ENCODE measurements at regions not wholly inside any gene's neighbourhood (a gene's known extent, or its start where the extent isn't known, plus 50 kb on each side); places are given as distances from the start of the nearest gene placed in this dataset.

DNA sequence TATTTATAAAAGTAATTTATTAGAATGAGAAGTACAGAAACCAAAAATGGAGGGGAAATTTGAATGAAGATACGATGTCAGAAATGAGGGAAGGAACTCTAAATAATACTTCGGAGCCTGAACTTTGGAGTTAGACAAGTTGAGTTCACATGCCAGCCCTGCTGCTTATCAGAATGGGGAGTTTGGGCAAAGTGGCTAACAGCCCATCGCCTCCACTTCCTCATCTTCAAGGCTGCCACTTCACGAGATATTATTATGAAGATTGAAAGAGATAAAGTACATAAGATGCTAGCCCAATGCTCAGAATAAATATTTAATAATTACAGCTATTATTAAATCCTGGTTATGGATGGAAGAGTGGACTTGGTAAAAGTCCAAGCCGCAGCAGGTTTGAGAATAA, 56.2 kb upstream of the ABCA1 start:
- Histone ChIP-seq H3K4me3 (no peak overlapping the region), H3K9me3 (no peaks in the 10 kb centered on the region), H3K27ac (no peak overlapping the region), H3K36me3 (replicated peaks in 1 of 2; ENCODE audit: insufficient read depth in 1 of 2, low read depth in 2 of 2) (no peaks in the 10 kb centered on the region), H3K27me3 (no peaks in the 10 kb centered on the region), H3K4me1 (peaks cover 17% of the 10 kb centered on the region)
- ATAC-seq (no peak), DNase-seq (no peak)
- intact Hi-C loops (cut with DNase I) = loop anchor here (10.0 kb wide), 1 partner anchor 61 kb away; no protein-coding TSS in a partner anchor
- 35 to 43% methylated on average over 5 of the region's 5 CpGs for WGBS, 2 donors
- TF ChIP-seq CTCF (IDR thresholded peaks at IDR 0.05) (no peak), POLR2A (IDR thresholded peaks at IDR 0.05) (no peak)

DNA sequence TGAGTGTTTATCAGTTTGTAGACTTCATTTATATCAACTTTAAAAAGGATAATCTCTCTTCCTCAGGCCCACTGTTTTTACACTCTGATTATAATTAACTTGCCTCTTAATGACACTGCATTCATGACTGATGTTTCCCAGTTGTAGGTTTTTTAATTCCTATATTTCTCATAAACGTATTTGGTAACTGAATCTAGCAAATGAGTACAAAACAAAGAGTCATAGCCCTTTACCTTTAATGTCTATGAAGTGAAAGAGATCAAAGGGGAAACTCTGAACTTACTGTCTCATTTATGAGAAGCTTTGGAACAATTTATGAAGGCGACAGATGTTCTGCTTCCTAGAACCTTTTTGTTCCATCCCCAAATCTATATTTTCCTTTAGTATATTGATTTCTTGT, 56.6 kb upstream of the ABCA1 start:
- TF ChIP-seq CTCF (IDR thresholded peaks at IDR 0.05) (no peak), POLR2A (IDR thresholded peaks at IDR 0.05) (no peak)
- DNase-seq = no peak
- Histone ChIP-seq H3K4me3 (no peak overlapping the region), H3K27ac (no peak overlapping the region), H3K9me3 (no peaks in the 10 kb centered on the region), H3K27me3 (no peaks in the 10 kb centered on the region), H3K36me3 (replicated peaks in 1 of 2; ENCODE audit: insufficient read depth in 1 of 2, low read depth in 2 of 2) (no peaks in the 10 kb centered on the region), H3K4me1 (peaks cover 17% of the 10 kb centered on the region)
- intact Hi-C loops (cut with DNase I) = loop anchor here (10.0 kb wide), 1 partner anchor 60 kb away; no protein-coding TSS in a partner anchor
- WGBS, 2 donors = 47 to 57% methylated on average over 2 of the region's 2 CpGs
- ATAC-seq = no peak

DNA sequence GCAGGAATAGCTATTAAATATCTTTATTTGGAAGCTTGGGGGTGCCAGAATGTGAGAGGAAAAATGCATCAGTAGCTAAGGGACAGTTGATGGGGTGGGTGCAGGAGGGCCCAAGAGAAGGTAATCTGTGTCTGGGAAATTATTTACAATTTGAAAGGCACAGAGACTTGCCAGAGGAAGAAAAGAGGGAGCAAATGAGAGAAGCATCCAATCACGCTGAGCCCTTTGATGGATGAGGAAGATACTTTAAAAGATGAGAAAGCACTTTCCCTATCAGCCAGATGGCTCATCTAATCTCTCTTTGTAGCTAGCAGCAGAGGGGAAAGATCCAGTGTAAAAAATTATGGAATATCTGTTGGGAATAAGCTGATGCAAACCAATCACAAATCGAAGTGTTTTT, 57.0 kb upstream of the ABCA1 start:
- 63 to 81% methylated on average over 2 of the region's 2 CpGs for WGBS, 2 donors
- intact Hi-C loops (cut with DNase I) = loop anchor here (10.0 kb wide), 1 partner anchor 60 kb away; no protein-coding TSS in a partner anchor
- H3K4me1 ChIP-seq = peaks cover 17% of the 10 kb centered on the region
- TF ChIP-seq CTCF (IDR thresholded peaks at IDR 0.05) (no peak), POLR2A (IDR thresholded peaks at IDR 0.05) (no peak)
- no peak overlapping the region for H3K27ac ChIP-seq
- no peak for DNase-seq
- H3K36me3 ChIP-seq (replicated peaks in 1 of 2; ENCODE audit: insufficient read depth in 1 of 2, low read depth in 2 of 2) = no peaks in the 10 kb centered on the region
- H3K27me3 ChIP-seq = no peaks in the 10 kb centered on the region
- H3K9me3 ChIP-seq = no peaks in the 10 kb centered on the region
- no peak overlapping the region for H3K4me3 ChIP-seq
- no peak for ATAC-seq

- 68 to 82% methylated on average over 3 of the region's 3 CpGs for WGBS, 2 donors
- intact Hi-C loops (cut with DNase I) = loop anchor here (10.0 kb wide), 1 partner anchor 59 kb away; no protein-coding TSS in a partner anchor
- ATAC-seq = no peak
Observed at GRCh38 chr9:104986096-104986495, 58.1 kb upstream of the ABCA1 start.

More at GRCh38 chr9:104986096-104986495, 58.1 kb upstream of the ABCA1 start:
- no peaks in the 10 kb centered on the region for H3K9me3 ChIP-seq
- peaks cover 25% of the 10 kb centered on the region for H3K4me1 ChIP-seq
- no peak overlapping the region for H3K27ac ChIP-seq
- H3K4me3 ChIP-seq = no peak overlapping the region
- H3K27me3 ChIP-seq = no peaks in the 10 kb centered on the region
- no peak for DNase-seq
- H3K36me3 ChIP-seq (replicated peaks in 1 of 2; ENCODE audit: insufficient read depth in 1 of 2, low read depth in 2 of 2) = no peaks in the 10 kb centered on the region
- TF ChIP-seq POLR2A (IDR thresholded peaks at IDR 0.05) (no peak), CTCF (IDR thresholded peaks at IDR 0.05) (no peak)

All from body of pancreas (tissue), 4 donors.